ENCODE measurements at regions not wholly inside any gene's neighbourhood (a gene's known extent, or its start where the extent isn't known, plus 50 kb on each side); places are given as distances from the start of the nearest gene placed in this dataset.

DNA sequence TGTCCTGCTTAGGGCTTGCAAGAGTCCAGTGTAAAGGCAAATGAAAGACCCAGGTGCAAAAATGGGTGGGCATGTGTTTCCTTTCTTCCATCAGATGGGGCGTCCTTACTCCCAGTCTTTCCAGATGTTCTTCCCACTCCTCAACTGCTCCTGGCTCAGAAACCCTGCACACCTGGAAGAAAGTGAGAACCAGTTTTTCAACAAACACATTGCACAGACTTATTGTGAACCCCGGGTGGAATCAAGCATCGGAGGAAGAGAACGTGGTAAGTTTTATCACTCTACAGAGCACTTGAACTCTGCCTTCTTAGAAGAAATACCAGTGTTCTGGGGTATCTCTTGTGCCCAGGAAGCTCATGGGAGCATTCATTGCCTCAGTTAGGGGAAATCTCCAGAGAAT lies 93.3 kb downstream of the TMX1 start:
- DNase-seq (ENCODE audit: low spot score) (no peak), FAIRE-seq (no peak), ATAC-seq (no peak)
- H3K79me2 ChIP-seq (ENCODE audit: insufficient read depth, low read length) = no peaks in the 10 kb centered on the region
- H3K4me1 ChIP-seq (ENCODE audit: insufficient read depth, low read length) = no peaks in the 10 kb centered on the region
- no peaks in the 10 kb centered on the region for H3K36me3 ChIP-seq (replicated peaks in 1 of 2; ENCODE audit: control insufficient read depth in 1 of 2, insufficient read depth in 2 of 2, low read length in 2 of 2)
- H2AFZ ChIP-seq (ENCODE audit: low read length) = no peak overlapping the region
- H3K27ac ChIP-seq (ENCODE audit: extremely low read length, insufficient read depth, low read length) = no peak overlapping the region
- intact Hi-C loops (cut with micrococcal nuclease; ENCODE audit: unreplicated experiment) (no loop called here), in situ Hi-C loops (cut with HindIII; ENCODE audit: extremely low pct_ligation_motif_present, low pct_unique_long_range_greater_than_20kb) (no loop called here)
- H3K9me3 ChIP-seq (ENCODE audit: low read length) = no peaks in the 10 kb centered on the region
- ChIA-PET POLR2A (no interaction called here), CTCF (ENCODE audit: low intra/inter-chr PET ratio, low total read pairs) (no interaction called here)
- no peak overlapping the region for H3K4me2 ChIP-seq (ENCODE audit: low read depth, low read length)
- H3K9ac ChIP-seq (ENCODE audit: insufficient read depth, low read depth, low read length) = no peak overlapping the region
- BruUV-seq (replicated peaks) = no TSS peak
- WGBS (ENCODE audit: low lambda C conversion rate) = 44% methylated on average over 4 of the region's 4 CpGs
- no peaks in the 10 kb centered on the region for H3K27me3 ChIP-seq (ENCODE audit: control insufficient read depth in 1 of 2, insufficient read depth in 2 of 2, low read length in 2 of 2)
- TF ChIP-seq ELF3 (CRISPR knock-in tag; IDR thresholded peaks at IDR 0.05) = no peak
- no peak for TF ChIP-seq ZFP62 (CRISPR knock-in tag; IDR thresholded peaks at IDR 0.05)
- TF ChIP-seq ZNF10 (CRISPR knock-in tag; IDR thresholded peaks at IDR 0.05; ENCODE audit: borderline replicate concordance, low read depth) = no peak
- TF ChIP-seq, protein P1, sequence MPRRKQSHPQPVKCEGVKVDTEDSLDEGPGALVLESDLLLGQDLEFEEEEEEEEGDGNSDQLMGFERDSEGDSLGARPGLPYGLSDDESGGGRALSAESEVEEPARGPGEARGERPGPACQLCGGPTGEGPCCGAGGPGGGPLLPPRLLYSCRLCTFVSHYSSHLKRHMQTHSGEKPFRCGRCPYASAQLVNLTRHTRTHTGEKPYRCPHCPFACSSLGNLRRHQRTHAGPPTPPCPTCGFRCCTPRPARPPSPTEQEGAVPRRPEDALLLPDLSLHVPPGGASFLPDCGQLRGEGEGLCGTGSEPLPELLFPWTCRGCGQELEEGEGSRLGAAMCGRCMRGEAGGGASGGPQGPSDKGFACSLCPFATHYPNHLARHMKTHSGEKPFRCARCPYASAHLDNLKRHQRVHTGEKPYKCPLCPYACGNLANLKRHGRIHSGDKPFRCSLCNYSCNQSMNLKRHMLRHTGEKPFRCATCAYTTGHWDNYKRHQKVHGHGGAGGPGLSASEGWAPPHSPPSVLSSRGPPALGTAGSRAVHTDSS (CRISPR knock-in tag; conservative IDR thresholded peaks at IDR 0.05) = no peak
- H3K4me3 ChIP-seq (replicated peaks in 1 of 3; ENCODE audit: insufficient read depth in 1 of 3, low read depth in 2 of 3, low read length in 3 of 3) = no peak overlapping the region
- H4K20me1 ChIP-seq (ENCODE audit: insufficient read depth, low read length) = no peaks in the 10 kb centered on the region

DNA sequence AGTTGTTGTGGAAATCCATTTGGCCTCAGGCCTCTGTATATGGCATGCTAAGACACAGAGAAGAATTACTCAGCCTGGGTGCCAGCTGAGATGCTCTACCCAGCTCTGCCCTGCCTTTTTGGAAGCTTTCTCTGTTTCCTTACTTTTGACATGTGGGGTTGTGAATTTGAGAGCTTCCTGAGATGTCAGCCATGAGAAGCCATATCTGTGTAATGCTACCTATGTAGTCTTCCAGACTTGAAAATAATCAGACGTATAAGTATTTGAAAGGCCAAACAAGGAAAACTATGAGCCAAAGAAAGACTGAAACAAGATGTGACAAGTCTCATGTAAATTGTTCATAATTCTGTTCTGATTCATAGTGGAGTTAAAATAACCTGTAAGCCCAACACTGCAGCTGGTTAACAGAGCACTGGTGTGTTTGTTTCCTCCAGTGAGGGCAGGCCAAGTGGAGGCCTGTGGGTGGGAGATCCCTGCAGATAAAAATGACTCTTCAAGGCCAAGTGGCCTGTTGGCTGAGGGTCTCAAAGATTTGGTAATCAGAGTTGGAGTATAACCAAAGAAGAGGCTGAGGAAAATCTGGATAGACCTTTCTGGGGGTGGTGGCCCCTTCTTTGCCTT lies 94.0 kb downstream of the TMX1 start:
- H3K9ac ChIP-seq (ENCODE audit: insufficient read depth, low read depth, low read length) = no peak overlapping the region
- no peaks in the 10 kb centered on the region for H3K36me3 ChIP-seq (replicated peaks in 1 of 2; ENCODE audit: control insufficient read depth in 1 of 2, insufficient read depth in 2 of 2, low read length in 2 of 2)
- no peak overlapping the region for H3K4me2 ChIP-seq (ENCODE audit: low read depth, low read length)
- intact Hi-C loops (cut with micrococcal nuclease; ENCODE audit: unreplicated experiment) (no loop called here), in situ Hi-C loops (cut with HindIII; ENCODE audit: extremely low pct_ligation_motif_present, low pct_unique_long_range_greater_than_20kb) (no loop called here)
- H3K27me3 ChIP-seq (ENCODE audit: control insufficient read depth in 1 of 2, insufficient read depth in 2 of 2, low read length in 2 of 2) = no peaks in the 10 kb centered on the region
- H3K79me2 ChIP-seq (ENCODE audit: insufficient read depth, low read length) = no peaks in the 10 kb centered on the region
- 95% methylated on average over 1 of the region's 1 CpG for WGBS (ENCODE audit: low lambda C conversion rate)
- no peaks in the 10 kb centered on the region for H4K20me1 ChIP-seq (ENCODE audit: insufficient read depth, low read length)
- H3K27ac ChIP-seq (ENCODE audit: extremely low read length, insufficient read depth, low read length) = no peak overlapping the region
- CTCF ChIA-PET (ENCODE audit: low intra/inter-chr PET ratio, low total read pairs) = no interaction called here
- DNase-seq (ENCODE audit: low spot score) (no peak), FAIRE-seq (no peak), ATAC-seq (no peak)
- H2AFZ ChIP-seq (ENCODE audit: low read length) = no peak overlapping the region
- H3K4me1 ChIP-seq (ENCODE audit: insufficient read depth, low read length) = no peaks in the 10 kb centered on the region
- no TSS peak for BruUV-seq (replicated peaks)
- no peak overlapping the region for H3K4me3 ChIP-seq (replicated peaks in 1 of 3; ENCODE audit: insufficient read depth in 1 of 3, low read depth in 2 of 3, low read length in 3 of 3)
- H3K9me3 ChIP-seq (ENCODE audit: low read length) = no peaks in the 10 kb centered on the region
- POLR2A ChIA-PET = no interaction called here
- TF ChIP-seq MXI1 (IDR thresholded peaks at IDR 0.05; ENCODE audit: borderline replicate concordance, low read depth, low read length) = no peak
- TF ChIP-seq ZNF460 (CRISPR knock-in tag; IDR thresholded peaks at IDR 0.05; ENCODE audit: borderline replicate concordance) = no peak
- TF ChIP-seq TOPORS (CRISPR knock-in tag; IDR thresholded peaks at IDR 0.05) = no peak
- no peak for TF ChIP-seq ZNF549 (CRISPR knock-in tag; IDR thresholded peaks at IDR 0.05)
- TF ChIP-seq, protein P2, sequence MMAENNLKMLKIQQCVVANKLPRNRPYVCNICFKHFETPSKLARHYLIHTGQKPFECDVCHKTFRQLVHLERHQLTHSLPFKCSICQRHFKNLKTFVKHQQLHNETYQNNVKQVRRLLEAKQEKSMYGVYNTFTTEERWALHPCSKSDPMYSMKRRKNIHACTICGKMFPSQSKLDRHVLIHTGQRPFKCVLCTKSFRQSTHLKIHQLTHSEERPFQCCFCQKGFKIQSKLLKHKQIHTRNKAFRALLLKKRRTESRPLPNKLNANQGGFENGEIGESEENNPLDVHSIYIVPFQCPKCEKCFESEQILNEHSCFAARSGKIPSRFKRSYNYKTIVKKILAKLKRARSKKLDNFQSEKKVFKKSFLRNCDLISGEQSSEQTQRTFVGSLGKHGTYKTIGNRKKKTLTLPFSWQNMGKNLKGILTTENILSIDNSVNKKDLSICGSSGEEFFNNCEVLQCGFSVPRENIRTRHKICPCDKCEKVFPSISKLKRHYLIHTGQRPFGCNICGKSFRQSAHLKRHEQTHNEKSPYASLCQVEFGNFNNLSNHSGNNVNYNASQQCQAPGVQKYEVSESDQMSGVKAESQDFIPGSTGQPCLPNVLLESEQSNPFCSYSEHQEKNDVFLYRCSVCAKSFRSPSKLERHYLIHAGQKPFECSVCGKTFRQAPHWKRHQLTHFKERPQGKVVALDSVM (CRISPR knock-in tag; IDR thresholded peaks at IDR 0.05) = no peak
- no peak for TF ChIP-seq ZMYM2 (CRISPR knock-in tag; IDR thresholded peaks at IDR 0.05)
- no peak for TF ChIP-seq ZNF484 (CRISPR knock-in tag; IDR thresholded peaks at IDR 0.05; ENCODE audit: borderline replicate concordance, low read depth)
- TF ChIP-seq SMC3 (IDR thresholded peaks at IDR 0.05; ENCODE audit: low read length) = no peak
- no peak for TF ChIP-seq ZNF605 (CRISPR knock-in tag; IDR thresholded peaks at IDR 0.05)
- no peak for TF ChIP-seq GTF3A (CRISPR knock-in tag; conservative IDR thresholded peaks at IDR 0.05)
- TF ChIP-seq ZNF253 (CRISPR knock-in tag; IDR thresholded peaks at IDR 0.05; ENCODE audit: borderline replicate concordance) = no peak
- no peak for TF ChIP-seq NFIB (CRISPR knock-in tag; IDR thresholded peaks at IDR 0.05; ENCODE audit: borderline replicate concordance)

All from HepG2 (cell line).